ENCODE measurements at regions not wholly inside any gene's neighbourhood (a gene's known extent, or its start where the extent isn't known, plus 50 kb on each side); places are given as distances from the start of the nearest gene placed in this dataset.

GRCh38 chr20:24332956-24333355, 136.5 kb upstream of the SYNDIG1 start:
- ChIA-PET POLR2A (no interaction called here), CTCF (no interaction called here)
- DNase-seq, result no peak
- no peaks in the 10 kb centered on the region for H3K9me3 ChIP-seq
- H3K4me3 ChIP-seq (ENCODE audit: low read depth, low read length), result no peak overlapping the region
- Mint-ChIP-seq H3K27me3 (ENCODE audit: insufficient read depth, unreplicated experiment) (no peaks in the 10 kb centered on the region), H3K4me3 (ENCODE audit: unreplicated experiment) (no peak overlapping the region), H3K27ac (ENCODE audit: unreplicated experiment) (no peak overlapping the region), H3K4me1 (ENCODE audit: low read depth, unreplicated experiment) (no peaks in the 10 kb centered on the region), H3K36me3 (ENCODE audit: insufficient read depth, unreplicated experiment) (no peaks in the 10 kb centered on the region), H3K9me3 (ENCODE audit: unreplicated experiment) (no peaks in the 10 kb centered on the region)
- intact Hi-C loops (cut with micrococcal nuclease; ENCODE audit: unreplicated experiment), result no loop called here
- no TSS peak for BruUV-seq (replicated peaks)
- no peaks in the 10 kb centered on the region for H3K36me3 ChIP-seq (ENCODE audit: control insufficient read depth, insufficient read depth, low read length)
- no peaks in the 10 kb centered on the region for H3K4me1 ChIP-seq
- no peaks in the 10 kb centered on the region for H3K27me3 ChIP-seq (replicated peaks; ENCODE audit: control insufficient read depth, insufficient read depth, low read length)
- TF ChIP-seq CTCF (IDR thresholded peaks at IDR 0.05; ENCODE audit: insufficient read depth in 1 of 2, low read depth in 1 of 2, low read length in 1 of 2, severe bottlenecking in 1 of 2, unreplicated experiment in 1 of 2), result no peak

- no peaks in the 10 kb centered on the region for H3K9me3 ChIP-seq
- ChIA-PET CTCF (no interaction called here), POLR2A (no interaction called here)
- no peaks in the 10 kb centered on the region for H3K9me3 Mint-ChIP-seq (ENCODE audit: unreplicated experiment)
- H3K4me1 ChIP-seq, result no peaks in the 10 kb centered on the region
- no peaks in the 10 kb centered on the region for H3K27me3 ChIP-seq (replicated peaks; ENCODE audit: control insufficient read depth, insufficient read depth, low read length)
- no peak overlapping the region for H3K4me3 Mint-ChIP-seq (ENCODE audit: unreplicated experiment)
- no peaks in the 10 kb centered on the region for H3K36me3 ChIP-seq (ENCODE audit: control insufficient read depth, insufficient read depth, low read length)
- no peaks in the 10 kb centered on the region for H3K4me1 Mint-ChIP-seq (ENCODE audit: low read depth, unreplicated experiment)
- no peak overlapping the region for H3K4me3 ChIP-seq (ENCODE audit: low read depth, low read length)
- TF ChIP-seq CTCF (IDR thresholded peaks at IDR 0.05; ENCODE audit: insufficient read depth in 1 of 2, low read depth in 1 of 2, low read length in 1 of 2, severe bottlenecking in 1 of 2, unreplicated experiment in 1 of 2), result no peak
- H3K27me3 Mint-ChIP-seq (ENCODE audit: insufficient read depth, unreplicated experiment), result no peaks in the 10 kb centered on the region
- intact Hi-C loops (cut with micrococcal nuclease; ENCODE audit: unreplicated experiment), result no loop called here
- DNase-seq, result no peak
- no peaks in the 10 kb centered on the region for H3K36me3 Mint-ChIP-seq (ENCODE audit: insufficient read depth, unreplicated experiment)
- no peak overlapping the region for H3K27ac Mint-ChIP-seq (ENCODE audit: unreplicated experiment)
- BruUV-seq (replicated peaks), result no TSS peak
These were observed 137.5 kb upstream of the SYNDIG1 start for GRCh38 chr20:24331939-24332338.

GRCh38 chr20:24328901-24329300, 140.5 kb upstream of the SYNDIG1 start:
- Histone ChIP-seq H3K4me1 (no peaks in the 10 kb centered on the region), H3K4me3 (ENCODE audit: low read depth, low read length) (no peak overlapping the region), H3K36me3 (ENCODE audit: control insufficient read depth, insufficient read depth, low read length) (no peaks in the 10 kb centered on the region), H3K27me3 (replicated peaks; ENCODE audit: control insufficient read depth, insufficient read depth, low read length) (no peaks in the 10 kb centered on the region), H3K9me3 (no peaks in the 10 kb centered on the region)
- Mint-ChIP-seq H3K36me3 (ENCODE audit: insufficient read depth, unreplicated experiment) (no peaks in the 10 kb centered on the region), H3K27me3 (ENCODE audit: insufficient read depth, unreplicated experiment) (peaks cover under 1% of the 10 kb centered on the region), H3K9me3 (ENCODE audit: unreplicated experiment) (no peaks in the 10 kb centered on the region), H3K27ac (ENCODE audit: unreplicated experiment) (no peak overlapping the region), H3K4me1 (ENCODE audit: low read depth, unreplicated experiment) (no peaks in the 10 kb centered on the region), H3K4me3 (ENCODE audit: unreplicated experiment) (no peak overlapping the region)
- ChIA-PET CTCF (no interaction called here), POLR2A (no interaction called here)
- no peak for TF ChIP-seq CTCF (IDR thresholded peaks at IDR 0.05; ENCODE audit: insufficient read depth in 1 of 2, low read depth in 1 of 2, low read length in 1 of 2, severe bottlenecking in 1 of 2, unreplicated experiment in 1 of 2)
- intact Hi-C loops (cut with micrococcal nuclease; ENCODE audit: unreplicated experiment), result no loop called here
- no peak for DNase-seq
- no TSS peak for BruUV-seq (replicated peaks)

Data from Caco-2 (cell line).